ENCODE measurements at regions not wholly inside any gene's neighbourhood (a gene's known extent, or its start where the extent isn't known, plus 50 kb on each side); places are given as distances from the start of the nearest gene placed in this dataset.

- no peaks in the 10 kb centered on the region for H3K9me3 ChIP-seq
- no peak overlapping the region for H3K27ac ChIP-seq
- H3K27me3 ChIP-seq, result no peaks in the 10 kb centered on the region
- 82 to 90% methylated on average over 5 of the region's 5 CpGs for WGBS, 2 donors
- DNase-seq (ENCODE audit: low spot score in 2 of 2), result no peak
- no peaks in the 10 kb centered on the region for H3K4me1 ChIP-seq
- no peak overlapping the region for H3K4me3 ChIP-seq
- TF ChIP-seq, protein P1, sequence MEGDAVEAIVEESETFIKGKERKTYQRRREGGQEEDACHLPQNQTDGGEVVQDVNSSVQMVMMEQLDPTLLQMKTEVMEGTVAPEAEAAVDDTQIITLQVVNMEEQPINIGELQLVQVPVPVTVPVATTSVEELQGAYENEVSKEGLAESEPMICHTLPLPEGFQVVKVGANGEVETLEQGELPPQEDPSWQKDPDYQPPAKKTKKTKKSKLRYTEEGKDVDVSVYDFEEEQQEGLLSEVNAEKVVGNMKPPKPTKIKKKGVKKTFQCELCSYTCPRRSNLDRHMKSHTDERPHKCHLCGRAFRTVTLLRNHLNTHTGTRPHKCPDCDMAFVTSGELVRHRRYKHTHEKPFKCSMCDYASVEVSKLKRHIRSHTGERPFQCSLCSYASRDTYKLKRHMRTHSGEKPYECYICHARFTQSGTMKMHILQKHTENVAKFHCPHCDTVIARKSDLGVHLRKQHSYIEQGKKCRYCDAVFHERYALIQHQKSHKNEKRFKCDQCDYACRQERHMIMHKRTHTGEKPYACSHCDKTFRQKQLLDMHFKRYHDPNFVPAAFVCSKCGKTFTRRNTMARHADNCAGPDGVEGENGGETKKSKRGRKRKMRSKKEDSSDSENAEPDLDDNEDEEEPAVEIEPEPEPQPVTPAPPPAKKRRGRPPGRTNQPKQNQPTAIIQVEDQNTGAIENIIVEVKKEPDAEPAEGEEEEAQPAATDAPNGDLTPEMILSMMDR (IDR thresholded peaks at IDR 0.05), result no peak
- TF ChIP-seq POLR2A (IDR thresholded peaks at IDR 0.05), result no peak
- TF ChIP-seq EP300 (IDR thresholded peaks at IDR 0.05), result no peak
- H3K36me3 ChIP-seq, result no peaks in the 10 kb centered on the region
These were observed 144.6 kb upstream of the VCX3A start for GRCh38 chrX:6679550-6679949.

GRCh38 chrX:6678313-6678712 lies 143.4 kb upstream of the VCX3A start:
- Histone ChIP-seq H3K4me3 (no peak overlapping the region), H3K27me3 (no peaks in the 10 kb centered on the region), H3K4me1 (no peaks in the 10 kb centered on the region), H3K36me3 (no peaks in the 10 kb centered on the region), H3K27ac (no peak overlapping the region), H3K9me3 (no peaks in the 10 kb centered on the region)
- DNase-seq (ENCODE audit: low spot score in 2 of 2), result no peak
- TF ChIP-seq POLR2A (IDR thresholded peaks at IDR 0.05), result no peak
- no peak for TF ChIP-seq EP300 (IDR thresholded peaks at IDR 0.05)
- TF ChIP-seq, protein P1 (IDR thresholded peaks at IDR 0.05), result no peak
- 65 to 82% methylated on average over 7 of the region's 7 CpGs for WGBS, 2 donors

- H3K27me3 ChIP-seq, result no peaks in the 10 kb centered on the region
- WGBS, 2 donors, result 87 to 90% methylated on average over 4 of the region's 4 CpGs
- H3K36me3 ChIP-seq, result no peaks in the 10 kb centered on the region
- H3K4me1 ChIP-seq, result no peaks in the 10 kb centered on the region
- H3K27ac ChIP-seq, result no peak overlapping the region
- no peak for DNase-seq (ENCODE audit: low spot score in 2 of 2)
- TF ChIP-seq POLR2A (IDR thresholded peaks at IDR 0.05) (no peak), EP300 (IDR thresholded peaks at IDR 0.05) (no peak)
- no peaks in the 10 kb centered on the region for H3K9me3 ChIP-seq
- no peak overlapping the region for H3K4me3 ChIP-seq
These were observed 139.8 kb upstream of the VCX3A start for GRCh38 chrX:6674734-6675133.

- no peaks in the 10 kb centered on the region for H3K36me3 ChIP-seq
- H3K27me3 ChIP-seq, result no peaks in the 10 kb centered on the region
- no peak overlapping the region for H3K27ac ChIP-seq
- H3K4me1 ChIP-seq, result no peaks in the 10 kb centered on the region
- TF ChIP-seq, protein P1 (IDR thresholded peaks at IDR 0.05), result no peak
- TF ChIP-seq POLR2A (IDR thresholded peaks at IDR 0.05) (no peak), EP300 (IDR thresholded peaks at IDR 0.05) (no peak)
- no peak for DNase-seq (ENCODE audit: low spot score in 2 of 2)
- H3K4me3 ChIP-seq, result no peak overlapping the region
- H3K9me3 ChIP-seq, result no peaks in the 10 kb centered on the region
- 76 to 79% methylated on average over 5 of the region's 5 CpGs for WGBS, 2 donors
These were observed 132.3 kb upstream of the VCX3A start for GRCh38 chrX:6667048-6667768.

DNA sequence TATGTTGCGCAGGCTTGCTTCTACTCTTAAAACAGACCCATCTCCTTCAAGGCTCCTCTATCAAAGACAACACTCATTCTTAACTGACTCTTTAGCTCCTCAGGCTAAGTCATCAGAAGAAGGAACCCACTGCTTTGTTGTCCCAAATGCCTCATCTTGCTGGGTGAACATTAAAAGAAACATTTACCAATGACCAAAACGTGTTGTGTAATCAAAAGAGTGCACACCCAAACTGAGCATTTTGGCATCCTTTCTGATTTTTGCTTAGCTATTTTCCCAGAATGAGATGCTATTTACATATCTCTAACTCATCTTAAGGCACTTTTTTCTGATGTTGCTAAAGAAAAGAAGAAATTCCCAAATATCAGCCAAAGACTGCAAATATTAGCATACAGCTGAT lies 131.7 kb upstream of the VCX3A start:
- DNase-seq (ENCODE audit: low spot score in 2 of 2), result no peak
- no peaks in the 10 kb centered on the region for H3K27me3 ChIP-seq
- H3K4me3 ChIP-seq, result no peak overlapping the region
- no peaks in the 10 kb centered on the region for H3K36me3 ChIP-seq
- H3K9me3 ChIP-seq, result no peaks in the 10 kb centered on the region
- WGBS, 2 donors, result 70 to 73% methylated on average over 2 of the region's 2 CpGs
- TF ChIP-seq POLR2A (IDR thresholded peaks at IDR 0.05) (no peak), EP300 (IDR thresholded peaks at IDR 0.05) (no peak)
- TF ChIP-seq, protein P1 (IDR thresholded peaks at IDR 0.05), result no peak
- H3K4me1 ChIP-seq, result no peaks in the 10 kb centered on the region
- no peak overlapping the region for H3K27ac ChIP-seq

Measured in tibial nerve (tissue), 4 donors.